ENCODE measurements at regions not wholly inside any gene's neighbourhood (a gene's known extent, or its start where the extent isn't known, plus 50 kb on each side); places are given as distances from the start of the nearest gene placed in this dataset.

DNA sequence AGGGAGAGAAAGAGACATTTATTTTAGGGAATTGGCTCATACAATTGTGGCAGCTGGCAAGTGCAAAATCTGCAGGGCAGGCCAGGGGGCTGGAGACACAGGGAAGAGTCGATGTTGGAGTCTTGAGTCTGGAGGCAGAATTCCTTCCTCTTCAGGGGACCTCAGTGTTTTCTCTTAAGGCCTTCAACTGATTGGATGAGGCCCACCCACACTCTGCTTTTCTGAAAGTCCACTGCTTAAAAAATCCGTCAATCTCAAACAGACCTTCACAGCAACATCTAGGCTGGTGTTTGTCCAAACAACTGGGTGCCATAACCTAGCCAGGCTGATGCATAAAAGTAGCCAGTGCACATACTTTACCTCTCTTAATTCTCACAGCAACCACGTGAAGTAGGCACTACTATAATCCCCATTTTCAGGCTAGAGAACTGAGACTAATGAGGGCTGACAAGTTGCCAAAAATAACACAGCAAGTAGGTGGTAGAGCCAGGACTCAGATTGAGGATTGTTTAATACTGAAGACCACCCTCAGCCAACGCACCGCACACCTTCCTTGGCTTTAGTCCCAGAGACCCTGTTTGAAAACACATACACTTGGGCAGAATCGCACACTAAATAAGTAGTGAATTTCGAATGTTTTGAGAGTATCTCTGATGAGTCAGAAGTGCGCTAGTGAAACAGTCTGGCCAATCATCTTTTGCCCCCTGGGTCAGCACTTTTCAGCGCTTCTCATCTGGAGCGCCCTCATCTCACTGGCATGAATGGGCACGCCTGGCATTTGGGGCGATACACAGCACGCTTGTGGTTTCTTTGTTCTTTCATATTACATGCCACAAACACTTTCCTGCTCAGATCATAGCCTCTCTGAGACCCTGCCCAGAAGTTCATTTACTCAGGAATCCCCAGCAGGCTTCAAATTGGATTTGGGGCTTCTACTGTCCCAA, 591.4 kb downstream of the CCDC171 start:
- Mint-ChIP-seq H3K27me3 (no peaks in the 10 kb centered on the region), H3K9me3 (ENCODE audit: low read depth) (peaks cover 5% of the 10 kb centered on the region), H3K27ac (no peak overlapping the region), H3K36me3 (peaks cover 3% of the 10 kb centered on the region), H3K4me1 (ENCODE audit: low read depth) (no peaks in the 10 kb centered on the region), H3K4me3 (no peak overlapping the region)

DNA sequence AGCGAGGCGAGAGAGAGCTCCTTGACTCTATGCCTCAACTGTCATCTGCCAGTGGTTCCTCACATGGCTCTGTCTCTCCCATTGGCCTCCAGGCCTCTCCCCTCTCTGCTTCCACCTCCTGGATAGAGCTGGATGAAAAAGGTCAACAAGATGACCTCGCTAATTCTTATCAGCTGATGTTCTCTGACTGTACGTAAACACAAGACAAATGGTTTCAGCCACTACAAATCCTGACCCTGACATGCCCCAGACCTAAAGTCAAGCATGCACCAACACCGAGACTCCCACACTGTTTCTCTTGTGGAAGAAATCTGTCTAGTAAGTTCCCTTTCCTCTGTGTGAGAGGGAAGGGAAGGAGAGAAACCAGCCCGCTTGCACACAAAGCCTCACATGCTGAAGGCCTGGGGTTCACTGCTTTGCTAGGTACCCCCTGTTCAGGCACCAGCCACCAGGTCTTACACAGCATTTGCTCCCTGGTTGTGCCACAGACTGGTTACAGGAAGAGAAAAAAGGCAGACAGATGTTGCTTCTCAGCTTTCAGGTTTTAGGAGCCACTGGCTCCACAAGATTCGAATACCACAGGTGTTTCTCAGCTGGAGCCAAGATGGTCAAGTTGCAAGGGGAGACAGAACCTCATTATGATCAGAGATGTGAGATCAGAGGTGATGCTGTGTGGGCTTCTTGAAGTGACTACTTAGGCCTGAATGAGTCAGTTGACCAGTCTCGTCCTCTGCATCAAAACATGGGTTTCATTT, 592.5 kb downstream of the CCDC171 start:
- Mint-ChIP-seq H3K27me3 (no peaks in the 10 kb centered on the region), H3K4me3 (no peak overlapping the region), H3K4me1 (ENCODE audit: low read depth) (no peaks in the 10 kb centered on the region), H3K36me3 (peaks cover 3% of the 10 kb centered on the region), H3K9me3 (ENCODE audit: low read depth) (peaks cover 5% of the 10 kb centered on the region), H3K27ac (peak overlapping the region; percentile 13)

DNA sequence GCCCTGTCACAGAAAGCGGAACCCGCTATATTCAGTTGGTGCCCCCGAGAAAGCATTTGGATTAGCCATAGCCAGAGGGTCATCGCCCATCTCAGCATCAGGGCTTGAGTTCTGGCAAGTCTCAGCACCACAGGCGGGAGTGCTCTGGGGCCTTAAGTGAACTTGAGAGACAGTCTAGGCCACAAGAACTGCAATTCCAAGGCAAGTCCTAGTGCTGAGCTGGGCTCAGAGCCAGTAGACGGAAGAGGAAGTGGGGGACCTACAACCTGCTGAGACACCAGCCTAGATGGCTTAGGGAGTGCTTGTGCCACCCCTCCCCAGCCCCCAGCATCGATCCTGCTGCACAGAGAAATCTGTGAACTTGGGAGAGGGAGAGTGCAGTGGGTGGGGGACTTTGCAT, 594.9 kb downstream of the CCDC171 start:
- Mint-ChIP-seq H3K4me3 (no peak overlapping the region), H3K36me3 (peaks cover 3% of the 10 kb centered on the region), H3K27ac (no peak overlapping the region)

GRCh38 chr9:16150501-16150900, 597.7 kb downstream of the CCDC171 start:
- H3K27ac Mint-ChIP-seq = no peak overlapping the region
- no peak overlapping the region for H3K4me3 Mint-ChIP-seq
- H3K9me3 Mint-ChIP-seq (ENCODE audit: low read depth) = peaks cover 5% of the 10 kb centered on the region
- H3K4me1 Mint-ChIP-seq (ENCODE audit: low read depth) = peaks cover 23% of the 10 kb centered on the region
- peaks cover 3% of the 10 kb centered on the region for H3K36me3 Mint-ChIP-seq
- peaks cover 3% of the 10 kb centered on the region for H3K27me3 Mint-ChIP-seq

More for the DNA sequence above, 594.9 kb downstream of the CCDC171 start:
- H3K4me1 Mint-ChIP-seq (ENCODE audit: low read depth) = peaks cover 10% of the 10 kb centered on the region
- H3K27me3 Mint-ChIP-seq = peaks cover 3% of the 10 kb centered on the region
- peaks cover 5% of the 10 kb centered on the region for H3K9me3 Mint-ChIP-seq (ENCODE audit: low read depth)

DNA sequence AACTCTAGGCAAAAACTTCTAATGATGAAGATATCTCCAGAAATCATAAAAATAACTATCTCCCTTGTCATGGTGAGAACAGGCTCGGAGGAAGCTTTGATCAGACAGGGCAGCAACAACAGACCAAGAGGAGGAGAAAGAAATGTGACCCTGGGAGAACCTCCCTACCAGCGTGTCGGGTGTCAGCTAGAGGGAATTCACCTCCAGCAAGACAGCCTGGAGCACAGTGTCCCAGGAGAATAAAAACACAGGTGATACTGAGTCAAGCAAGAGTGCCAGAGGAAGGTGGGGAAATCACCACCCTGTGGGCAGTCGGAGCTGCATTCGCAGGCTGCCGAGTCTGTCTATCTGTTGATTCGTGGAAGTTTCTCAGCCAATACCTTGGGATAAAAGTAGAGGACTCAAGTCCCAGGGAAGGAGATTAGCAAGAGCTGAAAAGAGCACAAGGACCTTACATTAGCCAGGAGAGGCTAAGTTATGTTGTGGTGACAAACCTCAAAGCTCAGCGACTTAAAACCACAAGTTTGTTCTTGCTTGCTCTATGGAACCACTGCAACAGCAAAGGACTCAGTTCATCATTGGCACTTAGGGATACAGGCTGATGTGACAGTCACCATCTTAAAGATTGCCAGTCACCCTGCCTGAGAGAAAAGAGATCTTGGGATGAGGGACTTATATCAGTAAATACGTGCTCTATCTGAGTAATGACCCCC, 598.3 kb downstream of the CCDC171 start:
- peaks cover 3% of the 10 kb centered on the region for H3K27me3 Mint-ChIP-seq
- peak overlapping the region; percentile 72 for H3K27ac Mint-ChIP-seq
- H3K4me1 Mint-ChIP-seq (ENCODE audit: low read depth) = peaks cover 26% of the 10 kb centered on the region

GRCh38 chr9:16152276-16153101, 599.6 kb downstream of the CCDC171 start:
- peaks cover 3% of the 10 kb centered on the region for H3K36me3 Mint-ChIP-seq
- no peak overlapping the region for H3K4me3 Mint-ChIP-seq
- H3K4me1 Mint-ChIP-seq (ENCODE audit: low read depth) = peaks cover 29% of the 10 kb centered on the region

More for the DNA sequence above, 598.3 kb downstream of the CCDC171 start:
- Mint-ChIP-seq H3K4me3 (peak overlapping the region; percentile 20), H3K9me3 (ENCODE audit: low read depth) (peaks cover 5% of the 10 kb centered on the region), H3K36me3 (peaks cover 3% of the 10 kb centered on the region)

DNA sequence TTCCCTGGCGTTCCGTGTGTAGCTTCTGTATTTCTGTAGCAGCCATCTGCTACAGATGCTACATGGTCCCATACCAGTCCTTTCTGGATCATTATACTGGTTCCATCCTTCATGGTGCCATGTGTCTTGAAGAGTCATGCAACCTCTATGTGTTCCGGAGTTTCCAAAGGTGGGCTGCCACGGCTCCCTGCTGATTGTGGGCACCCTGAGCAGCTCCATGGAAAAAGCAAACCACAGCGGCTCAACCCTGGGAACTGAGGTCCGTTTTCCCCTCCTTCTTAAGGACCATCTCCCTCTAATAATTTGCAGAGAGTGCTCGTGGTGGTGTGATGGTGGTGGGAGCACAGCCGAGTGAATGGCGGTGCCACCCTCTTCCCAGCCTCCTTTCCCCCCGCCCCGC, 600.4 kb downstream of the CCDC171 start:
- Mint-ChIP-seq H3K36me3 (peaks cover 3% of the 10 kb centered on the region), H3K27me3 (peaks cover 4% of the 10 kb centered on the region), H3K4me1 (ENCODE audit: low read depth) (peaks cover 29% of the 10 kb centered on the region), H3K27ac (no peak overlapping the region), H3K9me3 (ENCODE audit: low read depth) (peaks cover 5% of the 10 kb centered on the region), H3K4me3 (no peak overlapping the region)

More at GRCh38 chr9:16152276-16153101, 599.6 kb downstream of the CCDC171 start:
- Mint-ChIP-seq H3K27ac (no peak overlapping the region), H3K27me3 (peaks cover 4% of the 10 kb centered on the region), H3K9me3 (ENCODE audit: low read depth) (peaks cover 5% of the 10 kb centered on the region)

DNA sequence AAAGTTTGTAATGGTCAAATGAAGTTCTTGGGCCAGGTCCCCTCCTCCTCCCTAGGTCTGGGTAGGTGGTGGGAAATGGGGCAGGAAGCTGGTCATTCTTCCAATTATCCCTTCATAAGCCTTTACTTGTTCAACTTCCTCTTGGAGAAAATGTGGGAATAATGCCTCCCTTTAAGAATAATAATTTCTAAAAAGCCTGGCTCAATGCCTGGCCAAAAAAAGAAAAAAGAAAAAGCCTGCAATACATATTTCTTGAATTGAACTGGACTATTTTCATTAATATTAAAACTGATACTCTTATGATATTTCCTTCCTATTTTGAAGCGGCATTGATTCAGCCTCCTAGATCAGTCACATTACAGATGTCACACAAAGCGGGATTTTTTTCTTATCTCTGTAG, 600.9 kb downstream of the CCDC171 start:
- Mint-ChIP-seq H3K4me1 (ENCODE audit: low read depth) (peaks cover 29% of the 10 kb centered on the region), H3K9me3 (ENCODE audit: low read depth) (peaks cover 5% of the 10 kb centered on the region), H3K27me3 (peaks cover 4% of the 10 kb centered on the region), H3K36me3 (peaks cover 3% of the 10 kb centered on the region), H3K4me3 (peak overlapping the region; percentile 61), H3K27ac (peak overlapping the region; percentile 89)

- Mint-ChIP-seq H3K4me1 (ENCODE audit: low read depth) (peaks cover 29% of the 10 kb centered on the region), H3K27ac (peak overlapping the region; percentile 89), H3K9me3 (ENCODE audit: low read depth) (no peaks in the 10 kb centered on the region), H3K27me3 (peaks cover 4% of the 10 kb centered on the region), H3K36me3 (no peaks in the 10 kb centered on the region), H3K4me3 (peak overlapping the region; percentile 61)
These were observed 601.8 kb downstream of the CCDC171 start for GRCh38 chr9:16154521-16155078.

DNA sequence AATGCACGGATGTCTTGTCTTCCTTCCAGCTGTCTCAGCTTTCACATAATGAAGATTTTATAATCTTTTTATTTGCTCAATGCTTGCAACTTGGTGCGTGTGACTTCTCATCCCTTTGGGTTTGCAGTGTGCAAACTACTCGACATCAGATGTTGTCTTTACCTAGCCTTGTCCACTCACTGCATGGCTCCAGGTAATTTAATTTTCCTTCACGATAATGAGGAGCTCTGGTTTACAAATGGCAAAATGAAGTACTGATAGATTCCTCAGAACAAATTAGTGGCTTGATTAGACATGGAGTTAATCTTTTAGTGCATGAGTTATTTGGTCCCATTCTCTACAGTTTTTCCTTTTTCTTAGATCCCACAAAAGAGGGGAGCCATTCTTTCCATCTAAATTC, 603.0 kb downstream of the CCDC171 start:
- H3K4me1 Mint-ChIP-seq (ENCODE audit: low read depth) = peaks cover 27% of the 10 kb centered on the region
- no peaks in the 10 kb centered on the region for H3K36me3 Mint-ChIP-seq
- H3K9me3 Mint-ChIP-seq (ENCODE audit: low read depth) = no peaks in the 10 kb centered on the region
- H3K27ac Mint-ChIP-seq = peak overlapping the region; percentile 46
- H3K27me3 Mint-ChIP-seq = peaks cover 4% of the 10 kb centered on the region
- no peak overlapping the region for H3K4me3 Mint-ChIP-seq

- peaks cover 19% of the 10 kb centered on the region for H3K4me1 Mint-ChIP-seq (ENCODE audit: low read depth)
- no peaks in the 10 kb centered on the region for H3K36me3 Mint-ChIP-seq
- no peak overlapping the region for H3K27ac Mint-ChIP-seq
- no peak overlapping the region for H3K4me3 Mint-ChIP-seq
- H3K27me3 Mint-ChIP-seq = peaks cover 2% of the 10 kb centered on the region
- no peaks in the 10 kb centered on the region for H3K9me3 Mint-ChIP-seq (ENCODE audit: low read depth)
These were observed 604.4 kb downstream of the CCDC171 start for GRCh38 chr9:16157216-16157615.

- no peak overlapping the region for H3K27ac Mint-ChIP-seq
- no peak overlapping the region for H3K4me3 Mint-ChIP-seq
- H3K36me3 Mint-ChIP-seq = no peaks in the 10 kb centered on the region
- H3K27me3 Mint-ChIP-seq = peaks cover 2% of the 10 kb centered on the region
- H3K4me1 Mint-ChIP-seq (ENCODE audit: low read depth) = peaks cover 19% of the 10 kb centered on the region
- no peaks in the 10 kb centered on the region for H3K9me3 Mint-ChIP-seq (ENCODE audit: low read depth)
These were observed 604.8 kb downstream of the CCDC171 start for GRCh38 chr9:16157651-16158050.

- Mint-ChIP-seq H3K27me3 (peaks cover 2% of the 10 kb centered on the region), H3K4me1 (ENCODE audit: low read depth) (peaks cover 19% of the 10 kb centered on the region), H3K27ac (no peak overlapping the region), H3K36me3 (no peaks in the 10 kb centered on the region), H3K9me3 (ENCODE audit: low read depth) (peaks cover 3% of the 10 kb centered on the region), H3K4me3 (no peak overlapping the region)
These were observed 605.2 kb downstream of the CCDC171 start for GRCh38 chr9:16158093-16158492.

DNA sequence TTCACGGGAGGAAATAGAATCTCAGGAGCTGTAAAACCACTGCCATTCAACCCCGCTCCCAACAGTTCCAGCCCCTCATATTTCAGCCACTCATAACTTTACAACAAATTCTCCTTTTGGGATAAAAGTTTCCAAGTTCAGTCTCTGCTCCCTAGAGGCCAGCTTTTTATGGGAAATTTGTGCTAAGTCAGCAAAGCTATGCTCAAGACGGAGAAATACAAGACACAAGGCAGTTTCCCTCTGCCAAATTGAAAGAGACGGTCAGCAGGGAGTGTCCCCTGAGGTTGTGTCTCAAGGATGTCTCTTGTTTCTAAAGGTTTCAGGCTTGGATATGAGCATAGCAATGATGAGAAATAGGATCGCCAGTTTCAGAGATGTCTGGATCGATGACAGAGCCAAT, 608.6 kb downstream of the CCDC171 start:
- Mint-ChIP-seq H3K4me3 (no peak overlapping the region), H3K4me1 (ENCODE audit: low read depth) (peaks cover 3% of the 10 kb centered on the region), H3K27ac (no peak overlapping the region), H3K27me3 (no peaks in the 10 kb centered on the region), H3K36me3 (no peaks in the 10 kb centered on the region), H3K9me3 (ENCODE audit: low read depth) (peaks cover 5% of the 10 kb centered on the region)

Data from activated naive CD8-positive, alpha-beta T cell (primary cell).